Spleen (tissue), 7 donors: ENCODE measurements at regions not wholly inside any gene's neighbourhood (a gene's known extent, or its start where the extent isn't known, plus 50 kb on each side); places are given as distances from the start of the nearest gene placed in this dataset.

ENCODE experiments used
- CTCF ChIP-seq, 11 experiments: fragments of 200-600 bp in 7 of 11; fragments of 450-650 bp in 4 of 11; sonication (generic) in 4 of 11; IDR thresholded peaks in 8 of 11; conservative IDR thresholded peaks in 3 of 11; 1 replicate in 7 of 11; 2 replicates in 4 of 11; pipeline versions ENCODE4 v1.4.0 to v1.8.0; 2016 to 2021; ENCODE audit warnings: antibody characterized with exemption in 11 of 11, inconsistent platforms in 4 of 11, mild to moderate bottlenecking in 1 of 11
- POLR2AphosphoS5 ChIP-seq, 3 donors: sonication (generic); formaldehyde crosslinking; IDR thresholded peaks; one replicate each; pipeline ENCODE4 v1.5.1; 2017; ENCODE audit warnings: antibody characterized with exemption in 3 of 3
- donor health status: DM: no; HTN: no; CAD: no; lungs with moderate emphysema.
- donor health status: DM: no; HTN: no; CAD: no.
- donor health status: DM: no; HTN: no; CAD: no.

GRCh38 chr1:201761871-201762270, 67.1 kb upstream of the IPO9 start:
- no peak for TF ChIP-seq POLR2AphosphoS5 (IDR thresholded peaks at IDR 0.05)
- TF ChIP-seq CTCF (IDR thresholded peaks at IDR 0.05 in 8 of 11, conservative IDR thresholded peaks at IDR 0.05 in 3 of 11) = no peak
